RWPE2 (cell line): ENCODE measurements at regions not wholly inside any gene's neighbourhood (a gene's known extent, or its start where the extent isn't known, plus 50 kb on each side); places are given as distances from the start of the nearest gene placed in this dataset.

Experiments
- ATAC-seq: fragments of 200-7000 bp; cut with Tn5 transposase; 3 replicates; pipeline ENCODE4 v1.9.1; 2021; ENCODE audit warnings: low read depth
- DNase-seq: peaks from one replicate; pipeline ENCODE4 v3.0.0-alpha.2; 2020; ENCODE audit warnings: low spot score
- H3K27ac ChIP-seq: fragments of 450-650 bp; 2 replicates; pipeline ENCODE4 v1.5.1; 2017; ENCODE audit warnings: mild to moderate bottlenecking; ENCODE audit not compliant: poor library complexity, severe bottlenecking
- H3K27me3 ChIP-seq: fragments of 250-450 bp; sonication (Bioruptor Pico); 2 replicates; pipeline ENCODE4 v1.5.1; 2021; ENCODE audit warnings: mild to moderate bottlenecking, moderate library complexity; ENCODE audit not compliant: insufficient read depth, poor library complexity, severe bottlenecking
- H3K36me3 ChIP-seq: fragments of 250-450 bp; sonication (Bioruptor Pico); 2 replicates; pipeline ENCODE4 v1.5.1; 2020; ENCODE audit warnings: low read depth, mild to moderate bottlenecking, moderate library complexity
- H3K4me1 ChIP-seq: fragments of 250-450 bp; sonication (Bioruptor Pico); 2 replicates; pipeline ENCODE4 v1.5.1; 2021; ENCODE audit warnings: mild to moderate bottlenecking, moderate library complexity; ENCODE audit not compliant: insufficient read depth, poor library complexity, severe bottlenecking
- H3K4me3 ChIP-seq: fragments of 250-450 bp; sonication (Bioruptor Pico); 2 replicates; pipeline ENCODE4 v1.5.1; 2021; ENCODE audit warnings: mild to moderate bottlenecking, moderate library complexity; ENCODE audit not compliant: severe bottlenecking
- H3K9me3 ChIP-seq: fragments of 250-450 bp; sonication (Bioruptor Pico); 2 replicates; pipeline ENCODE4 v1.5.1; 2021; ENCODE audit warnings: mild to moderate bottlenecking, moderate library complexity; ENCODE audit not compliant: severe bottlenecking
- TF ChIP-seq, protein P1 (sequence below): fragments of 450-650 bp; IDR thresholded peaks from one replicate; pipeline ENCODE4 v1.5.1; 2017; ENCODE audit warnings: mild to moderate bottlenecking, moderate library complexity; ENCODE audit not compliant: poor library complexity, severe bottlenecking

DNA sequence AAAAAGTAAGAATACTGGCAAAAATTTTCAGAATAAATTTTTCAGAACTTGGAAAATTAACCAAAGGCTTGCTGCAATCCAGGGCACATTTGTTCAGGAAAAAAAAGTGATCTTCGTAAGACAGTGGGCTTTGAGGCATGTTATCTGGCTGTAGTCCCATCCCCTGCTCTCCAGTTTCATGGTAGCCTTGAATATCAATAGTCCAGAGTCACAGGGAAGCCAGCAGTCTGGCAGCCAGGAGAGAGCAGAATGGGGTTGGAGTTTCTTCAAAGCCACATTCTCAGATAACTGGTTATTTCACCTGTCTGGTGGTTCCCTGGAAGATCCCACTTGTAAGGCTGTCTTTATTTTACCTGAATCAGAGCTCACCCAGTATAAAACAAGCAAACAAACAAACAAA is 669.3 kb downstream of the MATN1 start:
- TF ChIP-seq, protein P1, sequence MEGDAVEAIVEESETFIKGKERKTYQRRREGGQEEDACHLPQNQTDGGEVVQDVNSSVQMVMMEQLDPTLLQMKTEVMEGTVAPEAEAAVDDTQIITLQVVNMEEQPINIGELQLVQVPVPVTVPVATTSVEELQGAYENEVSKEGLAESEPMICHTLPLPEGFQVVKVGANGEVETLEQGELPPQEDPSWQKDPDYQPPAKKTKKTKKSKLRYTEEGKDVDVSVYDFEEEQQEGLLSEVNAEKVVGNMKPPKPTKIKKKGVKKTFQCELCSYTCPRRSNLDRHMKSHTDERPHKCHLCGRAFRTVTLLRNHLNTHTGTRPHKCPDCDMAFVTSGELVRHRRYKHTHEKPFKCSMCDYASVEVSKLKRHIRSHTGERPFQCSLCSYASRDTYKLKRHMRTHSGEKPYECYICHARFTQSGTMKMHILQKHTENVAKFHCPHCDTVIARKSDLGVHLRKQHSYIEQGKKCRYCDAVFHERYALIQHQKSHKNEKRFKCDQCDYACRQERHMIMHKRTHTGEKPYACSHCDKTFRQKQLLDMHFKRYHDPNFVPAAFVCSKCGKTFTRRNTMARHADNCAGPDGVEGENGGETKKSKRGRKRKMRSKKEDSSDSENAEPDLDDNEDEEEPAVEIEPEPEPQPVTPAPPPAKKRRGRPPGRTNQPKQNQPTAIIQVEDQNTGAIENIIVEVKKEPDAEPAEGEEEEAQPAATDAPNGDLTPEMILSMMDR: no peak
- H3K27me3 ChIP-seq: peaks cover 10% of the 10 kb centered on the region

GRCh38 chr1:30052178-30052577 is 671.2 kb downstream of the MATN1 start:
- TF ChIP-seq, protein P1: no peak
- Histone ChIP-seq H3K27me3 (peaks cover 10% of the 10 kb centered on the region), H3K27ac (no peak overlapping the region), H3K36me3 (no peaks in the 10 kb centered on the region), H3K4me1 (no peaks in the 10 kb centered on the region), H3K4me3 (no peak overlapping the region), H3K9me3 (no peaks in the 10 kb centered on the region)
- ATAC-seq (no peak), DNase-seq (no peak)

More for the DNA sequence above, 669.3 kb downstream of the MATN1 start:
- no peak overlapping the region for H3K4me3 ChIP-seq
- ATAC-seq (no peak), DNase-seq (no peak)
- H3K4me1 ChIP-seq: peaks cover 10% of the 10 kb centered on the region
- H3K27ac ChIP-seq: no peak overlapping the region
- H3K36me3 ChIP-seq: no peaks in the 10 kb centered on the region
- no peaks in the 10 kb centered on the region for H3K9me3 ChIP-seq

DNA sequence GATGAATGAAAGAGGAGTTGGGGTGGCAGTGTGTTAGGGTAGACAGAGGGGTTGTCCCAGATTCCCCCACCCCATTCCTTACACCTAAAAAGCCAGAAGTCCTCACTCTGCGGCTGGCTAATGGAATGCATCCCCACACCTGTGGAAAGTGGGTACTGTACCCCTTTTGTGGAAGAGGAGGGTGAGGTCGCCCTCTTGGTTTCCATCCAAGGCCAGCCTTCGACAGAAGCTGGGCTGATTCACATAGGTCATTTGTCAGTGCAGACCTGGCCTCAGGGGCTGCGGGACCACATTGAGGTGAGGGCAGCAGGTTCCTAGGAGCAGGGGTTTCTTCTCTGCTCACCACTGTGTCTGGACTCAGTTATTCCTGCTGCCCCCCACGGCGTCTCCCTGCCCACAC is 671.6 kb downstream of the MATN1 start:
- TF ChIP-seq, protein P1: no peak
- Histone ChIP-seq H3K27ac (no peak overlapping the region), H3K4me1 (no peaks in the 10 kb centered on the region), H3K4me3 (no peak overlapping the region), H3K27me3 (peaks cover 10% of the 10 kb centered on the region), H3K36me3 (no peaks in the 10 kb centered on the region), H3K9me3 (no peaks in the 10 kb centered on the region)
- ATAC-seq: no peak
- DNase-seq: no peak

DNA sequence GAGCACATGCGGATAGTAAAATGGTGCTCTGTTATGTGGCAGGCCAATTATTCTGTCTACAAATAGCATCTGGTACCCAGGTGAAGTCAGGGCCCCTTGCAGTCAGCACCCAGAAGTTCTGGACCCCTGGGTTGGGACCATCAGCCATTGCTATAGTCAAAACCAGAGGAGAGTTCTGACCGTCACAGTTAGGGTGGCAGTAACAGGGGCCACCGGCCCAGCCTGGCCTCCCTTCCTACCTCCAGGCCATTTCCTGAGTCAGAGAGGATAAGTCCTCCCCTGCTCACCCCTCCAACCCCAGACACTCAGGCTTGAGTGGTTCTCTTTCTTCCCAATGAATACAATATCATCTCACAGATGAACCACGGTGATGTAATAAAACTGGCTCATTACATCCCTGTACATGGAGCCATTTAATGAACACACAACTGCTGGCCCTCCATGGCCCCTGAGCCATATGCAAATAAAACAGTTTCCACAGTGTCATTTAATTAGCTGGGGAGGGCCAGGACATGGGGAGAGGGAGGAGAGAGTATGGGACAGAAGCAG is 673.6 kb downstream of the MATN1 start:
- Histone ChIP-seq H3K27me3 (peaks cover 10% of the 10 kb centered on the region), H3K36me3 (no peaks in the 10 kb centered on the region), H3K4me1 (no peaks in the 10 kb centered on the region), H3K4me3 (no peak overlapping the region), H3K9me3 (no peaks in the 10 kb centered on the region), H3K27ac (no peak overlapping the region)
- TF ChIP-seq, protein P1: no peak
- ATAC-seq: no peak
- DNase-seq: no peak

DNA sequence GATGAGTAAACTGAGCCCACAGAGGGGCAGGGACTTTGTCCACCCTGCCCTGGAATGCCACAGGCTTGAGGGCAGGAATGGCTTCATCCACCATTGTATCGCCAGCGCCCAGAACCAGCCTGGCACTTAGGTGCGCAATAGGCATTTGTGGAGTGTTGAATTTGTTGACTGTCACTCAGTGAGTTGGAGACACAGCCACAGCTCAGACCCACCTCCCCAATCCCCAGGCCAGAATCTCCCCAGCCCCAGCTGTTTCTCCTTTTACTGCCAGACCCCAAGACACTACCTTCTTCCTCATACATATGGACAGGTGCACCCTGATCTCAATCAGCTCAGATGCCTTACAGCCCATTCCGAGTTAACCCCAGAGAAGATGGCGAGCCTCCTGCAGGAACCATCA is 674.5 kb downstream of the MATN1 start:
- no peaks in the 10 kb centered on the region for H3K36me3 ChIP-seq
- ATAC-seq (no peak), DNase-seq (no peak)
- no peaks in the 10 kb centered on the region for H3K9me3 ChIP-seq
- no peak overlapping the region for H3K4me3 ChIP-seq
- TF ChIP-seq, protein P1: no peak
- no peaks in the 10 kb centered on the region for H3K4me1 ChIP-seq
- H3K27ac ChIP-seq: no peak overlapping the region
- peaks cover 2% of the 10 kb centered on the region for H3K27me3 ChIP-seq
